Astrocyte of the cerebellum (primary cell): ENCODE measurements at regions not wholly inside any gene's neighbourhood (a gene's known extent, or its start where the extent isn't known, plus 50 kb on each side); places are given as distances from the start of the nearest gene placed in this dataset.

ENCODE experiments used
- DNase-seq: peaks from one replicate; pipeline ENCODE4 v3.0.0-alpha.2; 2011; ENCODE audit warnings: low read depth
- H3K4me3 ChIP-seq: 2 replicates; pipeline ENCODE4 v1.5.1; 2011; ENCODE audit warnings: mild to moderate bottlenecking, low read depth, low read length, moderate library complexity
- CTCF ChIP-seq: IDR thresholded peaks from 2 replicates; pipeline ENCODE4 v1.5.1; 2012; ENCODE audit warnings: low read length, low read depth, moderate library complexity, mild to moderate bottlenecking; ENCODE audit errors: missing control alignments
- in situ Hi-C: cut with HindIII; loops from 2 replicates; pipeline ENCODE4 v1.10.0; 2017; ENCODE audit warnings: low sequenced_read_pairs

GRCh38 chr18:28519997-28520396 lies 343.1 kb upstream of the CDH2 start:
- TF ChIP-seq CTCF = no peak
- no peak for DNase-seq
- H3K4me3 ChIP-seq = no peak overlapping the region
- in situ Hi-C loops = loop anchor here (5.0 kb wide), 1 partner anchor 53 kb away; no protein-coding TSS in a partner anchor

GRCh38 chr18:28514699-28515098 lies 337.8 kb upstream of the CDH2 start:
- no peak overlapping the region for H3K4me3 ChIP-seq
- no peak for DNase-seq
- no peak for TF ChIP-seq CTCF
- in situ Hi-C loops = no loop called here

- no peak for DNase-seq
- in situ Hi-C loops = no loop called here
- TF ChIP-seq CTCF = no peak
- no peak overlapping the region for H3K4me3 ChIP-seq
Measured at GRCh38 chr18:28512357-28512756, 335.4 kb upstream of the CDH2 start.

GRCh38 chr18:28511413-28511821 lies 334.5 kb upstream of the CDH2 start:
- DNase-seq = no peak
- TF ChIP-seq CTCF = no peak
- H3K4me3 ChIP-seq = no peak overlapping the region
- in situ Hi-C loops = no loop called here

- in situ Hi-C loops = no loop called here
- H3K4me3 ChIP-seq = no peak overlapping the region
- no peak for TF ChIP-seq CTCF
- DNase-seq = no peak
Measured at GRCh38 chr18:28510210-28510609, 333.3 kb upstream of the CDH2 start.

- in situ Hi-C loops = no loop called here
- no peak for TF ChIP-seq CTCF
- DNase-seq = no peak
- H3K4me3 ChIP-seq = no peak overlapping the region
Measured at GRCh38 chr18:28504066-28504465, 327.1 kb upstream of the CDH2 start.

GRCh38 chr18:28494151-28494550 lies 317.2 kb upstream of the CDH2 start:
- no peak overlapping the region for H3K4me3 ChIP-seq
- in situ Hi-C loops = no loop called here
- no peak for TF ChIP-seq CTCF
- DNase-seq = no peak
